Stimulated activated CD4-positive, alpha-beta T cell treated with anti-CD3 and anti-CD28 coated beads, Interleukin-1b, Interleukin-23, amount 100 ng/mL, for 4 hours (primary cell): ENCODE measurements at regions not wholly inside any gene's neighbourhood (a gene's known extent, or its start where the extent isn't known, plus 50 kb on each side); places are given as distances from the start of the nearest gene placed in this dataset.
"Not testable (repeated sequence)": the region's sequence is repeated elsewhere in the genome, so short reads cannot be mapped to it uniquely, and the experiment has no call there.

Experiments
- DNase-seq, 2 donors: peaks; one replicate each; pipeline ENCODE4 v3.0.0-alpha.2; 2020; ENCODE audit warnings: low read depth in 2 of 2

GRCh38 chr17:5864741-5865657 is 205.2 kb upstream of the WSCD1 start:
- no peak for DNase-seq

GRCh38 chr17:5866978-5867377 is 203.2 kb upstream of the WSCD1 start:
- DNase-seq, result no peak

DNA sequence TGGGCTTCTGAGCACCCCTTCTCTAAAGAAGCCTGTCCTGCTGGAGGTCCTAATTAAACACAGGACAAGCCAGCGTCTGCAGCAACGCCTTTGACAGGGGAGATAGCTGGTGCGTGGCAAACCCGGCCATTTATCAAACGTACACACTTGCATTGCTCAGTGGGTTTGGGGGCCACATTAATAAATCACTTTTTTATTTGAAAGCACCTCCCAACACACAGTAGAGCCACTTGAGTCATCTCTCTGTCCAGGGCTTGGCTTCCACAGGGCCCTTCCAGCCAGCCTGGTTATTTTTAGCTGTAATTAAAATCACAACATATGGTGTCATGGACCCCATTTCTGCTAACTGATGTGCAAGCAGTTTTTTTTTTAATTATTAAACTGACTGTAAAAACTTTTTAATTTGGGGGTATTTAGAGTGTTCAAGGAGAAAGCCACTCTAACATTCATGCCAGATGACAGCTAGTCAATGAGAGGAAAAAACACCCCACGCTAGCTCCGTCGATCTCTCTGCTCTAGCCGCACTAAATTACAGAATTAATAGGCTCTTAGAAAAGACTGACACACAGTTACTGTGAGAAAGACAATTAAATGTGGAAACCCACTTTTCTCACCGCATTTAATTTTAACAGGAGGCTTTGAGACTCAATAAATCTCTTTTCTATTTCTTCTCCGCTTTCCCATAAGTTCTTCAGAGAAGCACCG is 201.0 kb upstream of the WSCD1 start:
- DNase-seq, result no peak

DNA sequence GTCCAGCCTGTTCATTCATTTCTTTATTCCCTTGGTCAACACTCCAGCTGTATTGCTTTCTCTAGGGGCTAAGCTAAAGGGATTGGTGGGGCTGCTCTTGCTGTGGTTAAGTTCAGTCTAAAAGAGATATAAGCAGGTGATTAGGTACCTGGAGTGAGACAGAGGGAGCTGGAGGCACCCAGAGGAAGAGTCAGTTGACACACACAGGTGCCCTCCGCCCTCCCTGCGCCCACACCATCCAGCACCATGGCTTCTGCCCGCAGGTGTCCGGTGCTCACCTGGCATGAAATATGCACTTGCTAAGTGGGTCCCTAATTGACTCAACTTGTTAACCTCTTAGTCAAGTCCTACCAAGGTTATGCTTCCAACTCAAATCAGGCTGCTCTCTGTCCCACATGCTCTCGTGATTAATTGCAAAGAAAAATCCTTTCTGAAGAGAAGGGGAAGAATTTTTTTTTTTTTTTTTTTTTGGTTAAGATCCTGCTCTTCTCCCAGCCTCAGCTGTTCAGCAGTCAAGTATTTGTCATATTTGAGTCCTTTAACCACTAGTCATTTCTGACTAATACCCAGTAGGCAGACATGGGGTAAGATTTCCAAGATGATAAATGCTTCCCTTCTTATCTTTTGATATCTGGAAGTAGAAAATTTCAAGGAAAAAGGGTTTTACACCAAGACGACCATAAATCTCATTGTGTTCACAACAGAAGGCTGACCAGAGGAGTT is 199.8 kb upstream of the WSCD1 start:
- DNase-seq, result no peak

DNA sequence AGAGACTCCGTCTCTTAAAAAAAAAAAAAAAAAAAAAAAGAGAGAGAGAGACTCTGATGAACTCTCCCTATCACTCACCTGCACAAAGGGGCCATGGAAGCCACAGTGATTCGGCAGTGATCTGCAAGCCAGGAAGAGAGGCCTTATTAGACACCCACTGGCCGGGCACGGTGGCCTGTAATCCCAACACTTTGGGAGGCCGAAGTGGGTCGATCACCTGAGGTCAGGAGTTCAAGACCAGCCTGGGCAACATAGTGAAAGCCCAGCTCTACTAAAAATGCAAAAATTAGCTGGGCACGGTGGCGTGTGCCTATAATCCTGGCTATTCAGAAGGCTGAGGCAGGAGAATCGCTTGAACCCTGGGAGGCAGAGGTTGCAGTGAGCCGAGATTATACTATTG is 198.5 kb upstream of the WSCD1 start:
- DNase-seq, result no peak

- no peak for DNase-seq
Measured at GRCh38 chr17:5872831-5873230, 197.3 kb upstream of the WSCD1 start.

GRCh38 chr17:5873781-5874180 is 196.4 kb upstream of the WSCD1 start:
- no peak for DNase-seq

DNA sequence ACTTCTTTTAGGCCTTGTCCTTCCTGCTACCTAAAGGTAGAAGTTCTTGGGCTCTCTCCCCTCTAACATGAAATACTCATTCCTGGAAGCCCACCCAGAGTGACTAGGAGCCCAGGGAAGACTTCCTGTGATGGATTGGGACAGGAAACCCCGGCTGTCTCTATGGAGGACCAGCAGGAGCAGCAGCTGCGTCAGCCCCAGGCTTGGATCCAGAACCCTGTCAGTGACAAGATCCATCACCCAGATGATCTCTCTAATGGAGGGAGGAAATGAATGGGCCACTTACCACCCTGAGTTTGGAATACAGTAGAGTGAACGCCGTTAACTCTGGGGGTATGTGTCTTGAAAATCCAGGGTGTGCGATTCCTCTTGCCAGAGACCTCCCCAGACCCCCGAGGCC is 195.7 kb upstream of the WSCD1 start:
- DNase-seq, result no peak

DNA sequence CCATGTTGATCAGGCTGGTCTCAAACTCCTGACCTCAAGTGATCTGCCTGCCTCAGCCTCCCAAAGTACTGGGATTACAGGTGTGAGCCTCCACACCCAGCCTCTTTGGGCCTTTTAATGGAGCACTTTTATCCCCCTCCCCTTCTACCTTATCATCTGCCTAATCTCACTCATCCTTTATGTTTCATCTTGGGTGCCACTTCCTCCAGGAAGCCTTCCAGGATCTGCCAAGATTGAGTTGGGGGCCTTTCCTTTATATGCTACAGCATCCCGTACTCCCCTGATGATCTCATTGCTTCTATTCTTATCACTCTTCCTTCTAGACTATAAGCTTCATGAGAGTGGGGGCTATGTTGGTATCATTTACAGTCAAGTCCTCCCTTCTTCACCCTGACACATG is 192.8 kb upstream of the WSCD1 start:
- no peak for DNase-seq

DNA sequence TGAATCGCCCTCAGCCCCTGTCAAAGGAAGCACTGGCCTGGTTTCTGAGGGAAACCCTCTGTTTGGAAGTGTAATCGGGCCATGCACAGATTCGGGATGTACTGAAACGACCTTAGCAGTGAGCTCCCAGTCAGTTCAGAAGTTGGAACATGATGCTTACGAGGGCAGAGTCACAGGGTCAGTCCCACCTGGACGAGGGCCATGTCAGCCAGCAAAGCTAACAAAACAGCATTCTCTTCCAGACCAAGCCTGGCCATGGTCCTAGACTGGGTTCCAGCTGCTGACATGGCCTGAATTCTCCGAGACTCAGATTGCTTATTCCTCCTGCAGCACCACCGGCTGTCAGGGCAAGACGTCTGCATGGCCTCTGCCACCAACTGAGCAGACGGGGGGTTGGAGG is 192.2 kb upstream of the WSCD1 start:
- DNase-seq, result no peak

GRCh38 chr17:5881849-5882248 is 188.3 kb upstream of the WSCD1 start:
- no peak for DNase-seq

- DNase-seq, result no peak
Measured at GRCh38 chr17:5883775-5884665, 186.2 kb upstream of the WSCD1 start.

- DNase-seq, result no peak
Measured at GRCh38 chr17:5885336-5885735, 184.8 kb upstream of the WSCD1 start.

- no peak for DNase-seq
Measured at GRCh38 chr17:5888811-5889210, 181.4 kb upstream of the WSCD1 start.

- no peak for DNase-seq
Measured at GRCh38 chr17:5892921-5893675, 177.1 kb upstream of the WSCD1 start.

- DNase-seq, result no peak
Measured at GRCh38 chr17:5893741-5894140, 176.4 kb upstream of the WSCD1 start.

DNA sequence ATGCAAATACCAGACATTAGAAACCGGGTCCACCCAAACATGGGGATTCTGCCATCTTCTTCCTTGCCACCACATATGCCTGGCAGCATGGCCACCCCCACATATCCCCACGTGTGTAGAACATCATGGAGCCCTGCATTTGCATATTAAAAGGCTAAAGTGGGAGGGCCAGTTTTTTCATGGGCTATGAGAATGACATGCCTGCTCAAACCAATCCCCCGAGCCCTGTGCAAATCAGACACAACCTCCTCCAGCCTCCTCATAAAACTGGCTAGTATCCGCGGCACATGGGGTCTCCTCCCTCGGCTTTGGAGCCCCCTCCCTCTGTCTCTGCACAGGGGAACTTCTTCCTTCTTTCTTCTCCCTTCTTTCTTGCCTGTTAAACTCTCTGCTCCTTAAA is 174.9 kb upstream of the WSCD1 start:
- no peak for DNase-seq

GRCh38 chr17:5896215-5896614 is 174.0 kb upstream of the WSCD1 start:
- no peak for DNase-seq

- no peak for DNase-seq
Measured at GRCh38 chr17:5897275-5897911, 172.8 kb upstream of the WSCD1 start.

DNA sequence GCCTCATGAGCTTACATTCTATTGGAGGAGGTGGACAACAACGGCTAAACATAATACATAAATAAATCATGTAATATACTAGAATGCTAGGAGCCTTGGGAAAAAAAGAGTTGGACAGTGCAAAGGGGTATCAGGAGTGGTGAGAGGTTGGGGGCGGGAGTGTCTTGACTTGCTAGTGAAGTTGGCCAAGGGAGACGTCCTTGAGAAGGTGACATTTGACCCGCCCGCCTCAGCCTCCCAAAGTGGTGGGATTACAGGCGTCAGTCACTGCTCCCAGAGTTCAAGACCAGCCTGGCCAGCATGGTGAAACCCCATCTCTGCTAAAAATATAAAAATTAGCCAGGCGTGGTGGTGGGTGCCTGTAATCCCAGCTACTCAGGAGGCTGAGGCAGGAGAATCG is 172.2 kb upstream of the WSCD1 start:
- not testable (repeated sequence) for DNase-seq
